Nephron (organoid): ENCODE measurements at regions not wholly inside any gene's neighbourhood (a gene's known extent, or its start where the extent isn't known, plus 50 kb on each side); places are given as distances from the start of the nearest gene placed in this dataset.

ENCODE experiments used
- H3K27ac Mint-ChIP-seq, 3 experiments: 2 replicates each; pipeline ENCODE4 v1.8.0; 2020; ENCODE audit warnings: mixed read lengths in 3 of 3, mild to moderate bottlenecking in 2 of 3, moderate library complexity in 1 of 3
- H3K27me3 Mint-ChIP-seq: 2 replicates; pipeline ENCODE4 v1.8.0; 2021; ENCODE audit warnings: low read depth, mild to moderate bottlenecking, moderate library complexity, mixed read lengths
- H3K36me3 Mint-ChIP-seq: 2 replicates; pipeline ENCODE4 v1.8.0; 2020; ENCODE audit warnings: low read depth, mixed read lengths
- H3K4me1 Mint-ChIP-seq: 2 replicates; pipeline ENCODE4 v1.8.0; 2020; ENCODE audit warnings: mixed read lengths
- H3K4me3 Mint-ChIP-seq, 3 experiments: 2 replicates each; pipeline ENCODE4 v1.8.0; 2020; ENCODE audit warnings: mild to moderate bottlenecking in 3 of 3, mixed read lengths in 3 of 3, moderate library complexity in 2 of 3
- H3K9me3 Mint-ChIP-seq: 2 replicates; pipeline ENCODE4 v1.8.0; 2020; ENCODE audit warnings: mixed read lengths
- CTCF ChIP-seq, 3 experiments: fragments of 200-600 bp; sonication (generic); IDR thresholded peaks; one replicate each; pipeline ENCODE4 v1.5.0; 2021; ENCODE audit warnings: antibody characterized with exemption in 3 of 3; ENCODE audit not compliant: unreplicated experiment in 3 of 3

GRCh38 chr3:157931517-157931916 is 174.7 kb downstream of the SHOX2 start:
- Mint-ChIP-seq H3K27ac (no peak overlapping the region), H3K9me3 (no peaks in the 10 kb centered on the region), H3K4me3 (no peak overlapping the region), H3K36me3 (no peaks in the 10 kb centered on the region), H3K27me3 (no peaks in the 10 kb centered on the region), H3K4me1 (no peaks in the 10 kb centered on the region)
- TF ChIP-seq CTCF (IDR thresholded peaks at IDR 0.05; ENCODE audit: unreplicated experiment in 3 of 3), result no peak

- Mint-ChIP-seq H3K4me1 (no peaks in the 10 kb centered on the region), H3K9me3 (no peaks in the 10 kb centered on the region), H3K27me3 (no peaks in the 10 kb centered on the region), H3K4me3 (no peak overlapping the region), H3K27ac (no peak overlapping the region), H3K36me3 (no peaks in the 10 kb centered on the region)
- TF ChIP-seq CTCF (IDR thresholded peaks at IDR 0.05; ENCODE audit: unreplicated experiment in 3 of 3), result no peak
Observed at GRCh38 chr3:157930000-157930780, 176.0 kb downstream of the SHOX2 start.

GRCh38 chr3:157926822-157927221 is 179.4 kb downstream of the SHOX2 start:
- Mint-ChIP-seq H3K27ac (no peak overlapping the region), H3K36me3 (no peaks in the 10 kb centered on the region), H3K27me3 (no peaks in the 10 kb centered on the region), H3K4me1 (no peaks in the 10 kb centered on the region), H3K4me3 (no peak overlapping the region), H3K9me3 (no peaks in the 10 kb centered on the region)
- TF ChIP-seq CTCF (IDR thresholded peaks at IDR 0.05; ENCODE audit: unreplicated experiment in 3 of 3), result no peak

- H3K4me1 Mint-ChIP-seq, result peaks cover 11% of the 10 kb centered on the region
- H3K36me3 Mint-ChIP-seq, result no peaks in the 10 kb centered on the region
- no peak overlapping the region for H3K4me3 Mint-ChIP-seq
- no peaks in the 10 kb centered on the region for H3K27me3 Mint-ChIP-seq
- no peaks in the 10 kb centered on the region for H3K9me3 Mint-ChIP-seq
- no peak for TF ChIP-seq CTCF (IDR thresholded peaks at IDR 0.05; ENCODE audit: unreplicated experiment in 3 of 3)
- no peak overlapping the region for H3K27ac Mint-ChIP-seq
Observed at GRCh38 chr3:157922614-157923013, 183.6 kb downstream of the SHOX2 start.

GRCh38 chr3:157921811-157922210 is 184.4 kb downstream of the SHOX2 start:
- H3K4me3 Mint-ChIP-seq, result no peak overlapping the region
- TF ChIP-seq CTCF (IDR thresholded peaks at IDR 0.05; ENCODE audit: unreplicated experiment in 3 of 3), result no peak
- H3K9me3 Mint-ChIP-seq, result no peaks in the 10 kb centered on the region

More at GRCh38 chr3:157921811-157922210, 184.4 kb downstream of the SHOX2 start:
- H3K27me3 Mint-ChIP-seq, result no peaks in the 10 kb centered on the region
- peak overlapping the region in 1 of 3 experiments; percentile 79 for H3K27ac Mint-ChIP-seq
- no peaks in the 10 kb centered on the region for H3K36me3 Mint-ChIP-seq
- H3K4me1 Mint-ChIP-seq, result peaks cover 11% of the 10 kb centered on the region
